HG03060 (cell line): ENCODE measurements at regions not wholly inside any gene's neighbourhood (a gene's known extent, or its start where the extent isn't known, plus 50 kb on each side); places are given as distances from the start of the nearest gene placed in this dataset.

ENCODE experiments used
- ATAC-seq: cut with Tn5 transposase; IDR thresholded peaks from one replicate; pipeline ENCODE4 v1.9.1; 2021; ENCODE audit warnings: low read depth, moderate number of reproducible peaks; ENCODE audit not compliant: unreplicated experiment

- no peak for ATAC-seq
Measured at GRCh38 chr2:200751786-200752185, 59.9 kb upstream of the BZW1 start.

GRCh38 chr2:200752332-200752731, 59.4 kb upstream of the BZW1 start:
- no peak for ATAC-seq

DNA sequence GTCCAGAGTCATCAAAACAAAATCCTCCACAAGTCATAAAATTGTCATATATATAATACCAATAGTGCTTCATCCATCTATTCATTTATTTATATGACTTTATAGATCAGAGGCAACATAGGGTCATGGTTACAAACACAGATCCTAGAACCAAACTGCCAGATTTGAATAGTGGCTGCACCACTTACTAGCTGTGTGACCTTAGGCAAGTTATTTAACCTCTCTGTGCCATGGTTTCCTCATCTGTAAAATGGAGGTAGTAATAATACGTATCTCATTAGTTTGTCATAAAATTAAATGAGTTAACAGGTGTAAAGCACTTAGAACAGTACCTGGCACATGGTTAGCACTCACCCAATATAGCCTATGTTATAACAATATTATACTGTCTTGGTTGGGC, 58.9 kb upstream of the BZW1 start:
- no peak for ATAC-seq

- peak; percentile 94 for ATAC-seq
Measured at GRCh38 chr2:200756618-200757321, 54.9 kb upstream of the BZW1 start.

DNA sequence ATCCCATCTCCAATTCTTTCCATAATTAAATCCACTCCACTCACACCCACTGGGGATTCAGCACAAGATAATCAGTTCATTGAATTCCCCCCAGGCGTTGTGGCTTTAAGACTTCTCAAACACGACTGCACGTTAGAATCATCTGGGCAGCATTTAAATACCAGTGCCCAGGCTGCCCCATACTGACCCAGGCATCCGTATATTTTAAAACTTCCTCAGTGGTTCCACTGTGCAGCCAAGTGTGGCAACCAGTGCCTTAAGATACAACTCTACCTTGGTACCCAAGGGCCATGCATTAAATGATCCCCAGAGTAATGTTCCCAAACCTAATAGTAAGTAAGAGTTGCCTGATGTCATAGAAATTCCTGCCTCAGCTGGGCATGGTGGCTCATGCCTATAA, 54.3 kb upstream of the BZW1 start:
- ATAC-seq = no peak

DNA sequence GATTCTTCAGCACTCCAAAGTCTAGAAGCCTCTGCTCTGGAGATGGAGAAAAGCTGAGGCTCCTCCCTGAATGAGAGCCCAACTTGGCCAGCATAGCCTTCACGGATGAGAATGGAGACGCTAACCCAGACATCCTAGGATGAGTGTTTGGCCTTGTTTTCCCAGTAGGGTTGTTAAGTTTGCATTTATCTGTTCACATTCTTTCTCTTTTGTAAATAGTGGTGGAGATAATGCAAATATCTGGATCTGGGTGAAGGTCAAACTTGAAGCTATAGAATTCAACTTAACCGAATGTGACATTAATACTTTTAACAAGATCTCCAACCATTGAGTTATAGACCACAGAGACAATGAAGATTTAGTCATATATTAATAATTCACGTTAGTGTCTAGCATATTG, 53.4 kb upstream of the BZW1 start:
- ATAC-seq = no peak

DNA sequence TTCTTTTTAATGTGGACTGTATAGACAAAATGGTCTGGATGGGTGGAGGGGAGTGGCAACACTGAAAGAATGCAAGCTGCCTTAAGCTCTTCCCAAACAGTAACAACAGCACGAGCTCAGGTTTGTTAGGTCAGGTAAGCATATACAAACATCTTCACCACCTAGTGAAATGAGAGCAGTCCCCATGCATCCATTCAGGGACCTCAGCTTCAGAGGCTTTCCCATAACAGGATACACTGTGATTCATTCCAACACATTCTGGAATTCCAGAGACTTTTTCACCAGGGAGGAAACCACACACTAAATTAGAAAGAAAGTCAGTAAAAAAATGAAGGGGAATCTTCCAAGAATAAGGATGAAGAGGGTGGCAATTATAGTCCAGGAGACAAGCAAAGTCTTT, 50.4 kb upstream of the BZW1 start:
- no peak for ATAC-seq
